T-helper 1 cell treated with Interleukin-12 subunit alpha and Interleukin-12 subunit beta and Interleukin-4 antibody, amounts not matched to agents 30 ng/mL and 1 ng/mL, for 36 hours (primary cell): ENCODE measurements at regions not wholly inside any gene's neighbourhood (a gene's known extent, or its start where the extent isn't known, plus 50 kb on each side); places are given as distances from the start of the nearest gene placed in this dataset.
"Not testable (repeated sequence)": the region's sequence is repeated elsewhere in the genome, so short reads cannot be mapped to it uniquely, and the experiment has no call there.

Experiments
- intact Hi-C: fragments of 100-400 bp; cut with micrococcal nuclease; formaldehyde crosslinking; loops from one replicate; pipeline ENCODE4 v1.15.1; 2024

DNA sequence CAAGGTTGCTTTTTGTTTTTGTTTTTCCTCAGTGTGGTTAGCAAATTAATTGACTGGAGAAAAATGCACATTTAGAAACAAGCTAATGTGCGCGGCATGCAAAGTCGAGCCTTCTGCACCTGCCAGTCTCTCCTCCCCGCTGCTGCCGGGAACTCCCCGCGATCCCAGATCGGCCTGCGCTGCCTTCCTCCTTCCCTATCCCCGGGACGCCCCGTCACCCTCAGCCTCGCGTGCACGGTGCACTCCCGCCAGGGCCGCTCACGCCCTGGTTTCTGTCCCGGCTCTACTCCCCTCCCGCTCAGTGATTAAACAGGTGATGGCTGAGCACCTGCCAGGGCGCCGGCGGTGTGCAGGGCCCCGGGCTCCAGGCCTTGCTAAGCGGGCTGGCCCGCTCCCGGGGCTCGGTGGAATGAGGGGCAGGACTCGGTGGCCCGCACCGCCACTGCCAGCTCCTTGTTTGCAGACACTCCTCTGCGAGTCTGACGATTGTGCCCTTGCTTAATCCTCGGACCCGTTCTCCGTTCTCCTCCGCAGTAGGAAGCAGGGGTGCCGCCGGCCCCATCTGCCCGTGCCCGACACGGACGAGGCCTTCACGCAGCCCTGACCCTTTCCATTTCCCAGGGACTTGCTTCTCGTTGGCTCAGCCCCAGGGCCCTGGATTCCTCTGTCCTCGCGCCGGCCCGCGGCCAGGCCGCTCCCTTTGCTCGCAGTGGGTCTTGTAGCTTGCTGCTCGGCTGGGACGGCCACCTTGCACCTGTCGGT is 143.4 kb downstream of the TRIML1 start:
- intact Hi-C loops = no loop called here

DNA sequence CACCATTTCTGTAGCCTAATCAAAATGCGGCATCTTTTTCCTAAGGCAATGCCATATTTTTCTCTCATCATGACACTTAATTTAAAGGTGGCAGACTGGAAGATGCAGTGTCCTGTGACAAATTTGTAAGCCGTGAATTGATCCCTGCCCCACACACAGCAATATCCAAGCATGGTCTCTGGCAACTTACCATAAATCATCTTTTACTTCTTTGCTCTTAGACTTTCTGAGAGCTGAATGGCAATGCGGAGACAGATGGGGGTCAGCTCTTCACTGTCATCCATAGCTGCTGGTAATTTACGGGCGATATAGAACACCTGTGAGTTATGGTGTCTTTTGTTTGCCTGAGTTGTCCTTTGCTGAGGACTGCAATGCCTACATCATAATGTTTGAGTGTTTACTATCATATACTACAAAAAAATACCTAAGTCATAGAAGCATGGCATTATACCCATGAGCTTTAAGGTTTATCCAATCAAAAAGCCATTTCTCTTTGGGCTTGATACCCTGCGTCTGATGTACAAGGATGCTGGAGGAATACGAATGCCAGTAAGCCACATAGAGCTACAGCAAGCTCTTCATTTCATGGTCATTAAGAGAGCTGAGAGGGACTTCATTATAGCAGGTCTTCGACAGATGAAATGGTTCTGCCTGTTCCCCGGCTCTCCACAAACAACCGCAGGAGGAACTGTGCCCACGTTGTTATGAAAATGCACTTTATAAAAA is 148.1 kb downstream of the TRIML1 start:
- intact Hi-C loops = no loop called here

DNA sequence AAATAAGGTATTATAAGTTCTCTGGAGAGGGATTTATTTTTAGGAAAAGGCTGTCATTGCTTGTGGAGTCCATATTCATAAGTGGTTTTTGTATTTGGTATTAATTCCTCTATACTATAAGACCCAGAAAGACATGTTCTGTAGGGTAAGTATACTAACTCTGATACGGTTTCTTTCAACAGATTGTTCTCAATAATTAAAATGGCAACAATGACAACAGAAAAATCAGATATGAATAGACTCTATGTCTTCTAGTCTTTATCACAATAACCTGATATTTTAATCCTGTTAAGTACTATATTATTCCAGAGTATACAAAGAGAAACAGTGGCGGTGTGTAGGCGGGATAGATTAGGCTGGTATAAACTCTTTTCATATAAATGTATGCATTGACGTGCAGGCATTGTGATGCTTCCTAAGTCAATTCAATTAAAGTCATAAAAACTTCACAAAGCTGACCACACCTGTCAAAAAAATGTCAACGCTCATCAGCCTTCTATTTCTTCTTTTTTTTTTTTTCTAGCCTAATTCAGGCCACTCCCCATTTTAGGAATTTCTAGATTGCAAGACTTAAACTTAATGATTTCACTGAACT is 150.4 kb downstream of the TRIML1 start:
- intact Hi-C loops = no loop called here

DNA sequence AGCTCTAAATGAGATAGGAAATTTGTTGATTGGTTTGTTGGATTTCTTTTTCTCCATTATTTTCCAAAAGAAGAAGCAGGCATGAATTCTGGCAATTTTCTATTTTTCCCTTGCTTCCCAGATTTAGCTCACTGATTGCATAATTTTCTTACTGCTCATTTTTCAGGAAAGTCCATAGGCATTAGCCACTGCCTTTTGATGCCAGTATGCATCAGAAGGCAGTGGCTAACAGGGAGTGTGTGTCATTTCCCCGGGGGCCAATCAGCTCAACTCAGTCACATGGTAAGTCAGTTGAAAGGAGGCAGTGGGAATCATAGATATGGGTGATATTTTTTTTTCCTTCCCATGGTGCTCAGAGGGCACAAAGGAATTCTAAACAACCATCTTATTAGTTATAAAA is 156.7 kb downstream of the TRIML1 start:
- intact Hi-C loops = no loop called here

DNA sequence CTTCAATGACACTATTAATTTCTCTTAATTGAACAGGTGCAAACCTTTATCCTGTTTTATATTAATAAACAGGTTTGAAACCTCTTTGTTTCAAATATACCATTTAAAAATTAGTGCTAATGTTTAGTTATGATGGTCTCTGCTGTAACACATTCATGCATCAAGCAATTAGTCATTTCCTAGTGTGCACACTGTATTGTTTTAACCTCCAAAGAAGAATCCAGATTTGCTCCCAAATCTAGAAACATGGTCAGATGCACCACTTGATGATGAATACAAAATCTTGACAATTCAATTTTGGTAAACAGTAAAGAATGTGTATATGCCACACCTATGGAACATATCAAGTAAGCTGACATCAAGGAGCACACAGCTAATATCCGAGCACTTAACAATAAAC is 157.1 kb downstream of the TRIML1 start:
- intact Hi-C loops = no loop called here

DNA sequence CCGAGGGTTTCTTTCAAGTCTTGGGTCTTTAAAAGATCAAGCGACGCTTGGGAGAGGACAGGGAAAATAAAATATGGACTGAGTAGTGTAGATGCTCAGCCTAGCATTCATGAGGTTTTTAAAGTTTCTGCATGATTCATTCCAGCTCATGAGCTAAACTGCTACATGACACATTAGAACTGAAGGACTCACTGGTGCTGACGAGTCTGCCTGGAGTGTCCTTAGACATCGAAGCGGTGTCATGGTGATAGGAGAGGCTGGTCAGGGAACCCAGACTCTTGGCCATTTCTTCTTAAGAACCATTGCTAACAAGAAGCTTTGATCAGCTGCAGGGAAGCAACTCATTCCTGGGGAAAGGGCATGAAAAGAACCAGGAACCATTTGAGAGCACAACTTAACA is 158.6 kb downstream of the TRIML1 start:
- intact Hi-C loops = no loop called here

DNA sequence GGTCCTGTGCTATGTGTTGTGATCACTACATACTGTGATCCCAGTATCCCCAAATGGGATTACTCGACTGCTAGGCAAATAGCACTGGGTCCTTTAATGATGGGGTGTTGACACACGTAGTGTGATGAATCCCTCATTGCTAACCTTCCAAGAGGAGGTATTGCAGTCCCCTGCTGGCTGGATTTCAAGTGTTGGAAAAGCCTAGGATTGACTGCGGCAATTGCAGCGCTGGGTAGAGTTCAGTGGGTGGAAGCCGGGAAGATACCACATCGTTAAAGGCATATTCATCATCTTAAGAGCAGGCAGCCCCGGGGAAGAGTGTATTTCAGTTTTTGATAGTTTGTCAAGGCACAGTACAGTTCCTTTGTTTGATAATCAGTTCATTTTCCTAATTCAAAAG is 159.9 kb downstream of the TRIML1 start:
- intact Hi-C loops = no loop called here

DNA sequence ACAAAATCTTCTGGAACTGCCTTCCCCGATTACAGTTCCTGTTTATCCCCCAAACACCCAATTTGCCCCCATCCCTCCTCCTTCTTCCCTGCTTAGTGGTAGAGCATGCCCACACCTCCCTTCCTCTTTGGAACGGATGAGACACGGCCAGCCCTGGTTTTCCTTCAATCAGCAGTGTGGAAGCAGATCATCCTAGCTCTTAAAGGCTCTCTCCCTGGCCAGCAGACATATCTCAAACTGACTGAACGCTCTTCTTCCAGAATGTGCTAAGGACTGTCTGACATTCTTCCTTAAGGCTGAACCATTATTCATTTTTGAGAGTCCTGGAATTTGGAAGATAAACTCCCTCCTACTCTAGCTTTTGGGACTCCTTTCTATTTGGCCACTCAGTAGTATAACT is 161.1 kb downstream of the TRIML1 start:
- intact Hi-C loops = no loop called here

DNA sequence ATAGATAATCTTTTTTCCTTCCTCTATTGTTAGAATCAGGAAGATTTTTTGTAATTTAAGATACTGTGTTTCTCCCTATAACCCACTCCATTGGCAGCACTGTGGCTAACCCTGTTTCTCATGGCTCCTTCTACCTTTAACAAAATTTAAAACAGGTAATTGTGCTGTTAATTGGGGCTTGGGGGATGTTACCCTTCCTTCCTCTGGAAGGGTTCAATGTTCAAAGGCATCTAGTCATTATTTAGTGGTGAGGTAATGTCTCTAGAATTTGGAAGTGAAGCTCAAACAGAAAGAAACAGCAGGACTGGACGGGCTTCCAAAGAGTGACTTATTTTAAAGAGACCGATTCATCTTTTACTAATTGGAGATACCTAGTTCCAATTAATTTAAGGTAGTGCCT is 166.4 kb downstream of the TRIML1 start:
- intact Hi-C loops = no loop called here

DNA sequence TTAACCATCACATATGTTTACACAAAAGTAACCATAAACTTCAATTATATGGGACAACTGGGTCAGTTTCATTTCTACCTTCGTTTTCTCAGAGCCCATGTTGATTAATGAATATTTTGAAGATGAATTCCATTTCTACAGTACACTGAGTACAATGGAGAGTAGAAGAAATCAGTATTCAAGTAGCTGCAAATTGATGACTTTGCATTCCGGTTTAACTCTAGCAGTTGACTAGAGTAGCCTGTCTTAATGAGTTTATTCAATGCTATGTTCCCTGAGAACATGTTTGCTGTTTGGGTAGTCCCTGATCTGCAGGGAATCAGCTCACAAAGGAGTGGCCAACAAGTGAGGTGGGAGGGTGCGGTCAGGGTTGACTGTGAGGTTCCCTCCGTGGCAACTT is 168.3 kb downstream of the TRIML1 start:
- intact Hi-C loops = no loop called here

DNA sequence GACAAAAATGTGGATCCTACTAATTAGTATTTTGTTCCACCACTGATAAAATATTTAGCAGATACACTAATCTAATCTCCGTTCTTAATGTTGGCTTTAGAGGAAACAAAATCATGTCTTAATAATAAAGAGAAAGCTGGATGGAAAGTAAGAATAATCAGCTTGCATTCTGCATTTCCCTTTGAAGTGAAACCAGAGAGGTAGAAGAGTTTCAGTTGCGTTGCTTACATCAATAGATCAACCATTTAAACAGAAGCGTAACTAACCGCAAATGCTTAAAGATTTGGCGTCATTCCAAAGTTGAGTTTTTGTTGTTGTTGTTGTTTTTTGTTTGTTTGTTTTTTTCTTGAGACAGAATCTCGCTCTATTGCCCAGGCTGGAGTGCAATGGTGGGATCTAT is 168.9 kb downstream of the TRIML1 start:
- intact Hi-C loops = no loop called here

DNA sequence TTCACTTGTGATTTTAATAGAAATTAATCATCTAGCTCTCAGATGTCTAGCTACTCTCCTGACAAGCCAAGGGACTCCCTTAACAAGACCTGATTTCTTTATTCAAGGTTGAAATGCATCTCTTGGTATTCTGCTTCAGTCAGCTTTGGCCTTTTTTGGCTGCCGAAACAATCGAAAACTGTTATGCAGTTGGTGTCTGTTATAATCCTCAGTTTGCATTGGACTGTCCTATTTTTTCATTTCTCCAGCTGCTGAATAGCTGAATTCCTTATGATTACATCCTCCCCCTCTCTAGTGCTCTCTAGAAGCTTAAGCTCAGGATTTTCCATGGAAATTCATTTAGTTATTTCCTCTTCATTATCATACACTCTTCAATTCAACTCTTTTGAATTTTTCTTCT is 177.2 kb downstream of the TRIML1 start:
- intact Hi-C loops = no loop called here

DNA sequence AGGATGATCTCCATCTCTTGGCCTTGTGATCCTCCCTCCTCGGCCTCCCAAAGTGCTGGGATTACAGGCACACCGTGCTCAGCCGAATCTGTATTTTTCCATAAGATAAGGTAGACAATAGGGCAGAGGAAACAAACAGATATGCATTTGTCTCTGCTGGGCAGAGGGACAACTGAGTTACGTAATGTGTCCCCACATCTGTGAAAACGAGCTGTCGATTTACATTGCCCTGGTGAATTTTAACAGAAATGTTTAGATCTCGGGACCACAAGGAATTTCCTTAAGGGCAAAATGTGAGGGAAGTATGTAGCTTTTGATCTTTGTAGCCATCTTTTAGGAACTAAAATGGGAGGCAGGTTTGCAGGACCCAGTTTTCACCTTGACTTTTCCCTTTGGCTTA is 189.7 kb downstream of the TRIML1 start:
- intact Hi-C loops = no loop called here

DNA sequence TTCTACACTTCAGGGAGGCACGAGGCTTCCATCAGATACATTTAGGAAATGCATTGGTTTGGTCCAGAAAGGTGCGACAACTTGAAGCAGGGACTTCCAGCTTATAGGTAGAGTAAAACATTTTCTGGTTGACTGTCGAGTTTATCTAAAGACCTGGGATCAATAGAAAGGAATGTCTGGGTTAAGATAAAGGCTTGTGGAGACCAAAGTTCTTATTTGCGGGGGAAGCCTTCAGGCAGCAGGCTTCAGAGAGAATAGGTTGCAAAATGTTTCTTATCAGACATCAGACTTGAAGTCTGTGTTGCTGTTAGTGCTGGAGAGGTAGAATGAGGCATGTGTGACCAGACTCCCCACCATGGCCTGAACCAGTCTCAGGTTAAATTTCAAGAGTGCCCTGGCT is 190.3 kb downstream of the TRIML1 start:
- intact Hi-C loops = no loop called here

DNA sequence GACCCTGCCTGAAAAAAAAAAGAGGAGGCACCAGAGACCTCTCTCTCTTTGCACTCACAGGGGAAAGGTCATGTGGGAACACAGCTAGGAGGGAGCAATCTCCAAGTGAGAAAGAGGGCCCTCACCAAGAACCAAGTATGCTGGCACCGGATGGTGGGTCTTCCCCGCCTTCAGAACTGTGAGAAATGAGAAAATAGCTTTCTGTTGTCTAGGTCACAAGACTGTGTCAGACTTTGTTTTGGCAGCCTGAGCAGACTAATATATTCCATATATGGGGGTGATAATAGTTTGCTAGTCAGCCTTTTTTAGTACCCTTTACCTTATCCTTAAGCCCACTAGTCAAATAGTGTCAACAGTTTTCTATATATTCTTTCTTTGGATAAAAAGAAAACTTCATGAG is 193.0 kb downstream of the TRIML1 start:
- intact Hi-C loops = no loop called here

DNA sequence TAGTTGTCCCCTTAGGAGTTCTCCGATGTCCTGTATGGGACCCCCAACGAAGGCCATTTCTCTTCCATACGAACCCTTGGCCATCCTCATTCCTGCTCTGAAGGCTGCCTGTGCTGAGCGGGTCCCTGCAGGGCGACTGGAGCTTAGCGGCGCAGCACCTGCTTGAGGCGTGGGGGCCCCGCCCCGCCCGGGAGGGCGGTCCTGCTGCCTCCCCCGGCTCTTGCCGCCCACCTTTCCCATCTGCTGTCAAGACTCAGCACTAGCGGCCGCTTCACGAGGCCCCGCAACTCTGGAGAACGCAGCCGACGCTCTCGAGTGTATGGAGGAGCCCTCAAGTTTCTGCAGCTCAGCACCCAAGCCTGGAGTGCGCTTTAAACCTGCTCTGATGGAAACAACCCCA is 197.7 kb downstream of the TRIML1 start:
- intact Hi-C loops = no loop called here

DNA sequence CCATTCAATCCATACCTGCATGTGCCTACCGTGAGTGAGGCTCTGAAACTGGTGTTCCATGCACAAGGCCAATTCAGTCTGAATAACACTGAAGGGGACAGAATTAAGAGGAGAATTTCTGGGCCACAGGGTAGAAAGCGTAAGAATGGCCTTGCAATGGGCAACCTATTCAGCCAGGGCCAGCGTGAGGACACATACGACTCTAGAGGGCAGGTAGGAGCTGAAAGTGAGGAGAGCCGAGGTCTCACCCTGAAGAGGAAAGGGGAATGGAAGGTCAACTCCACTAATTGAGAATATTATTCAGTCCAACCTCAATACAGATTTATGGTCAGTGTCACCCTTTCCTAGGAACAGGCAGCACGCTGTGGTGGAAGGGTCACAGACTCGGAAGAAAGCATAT is 202.2 kb downstream of the TRIML1 start:
- intact Hi-C loops = no loop called here

DNA sequence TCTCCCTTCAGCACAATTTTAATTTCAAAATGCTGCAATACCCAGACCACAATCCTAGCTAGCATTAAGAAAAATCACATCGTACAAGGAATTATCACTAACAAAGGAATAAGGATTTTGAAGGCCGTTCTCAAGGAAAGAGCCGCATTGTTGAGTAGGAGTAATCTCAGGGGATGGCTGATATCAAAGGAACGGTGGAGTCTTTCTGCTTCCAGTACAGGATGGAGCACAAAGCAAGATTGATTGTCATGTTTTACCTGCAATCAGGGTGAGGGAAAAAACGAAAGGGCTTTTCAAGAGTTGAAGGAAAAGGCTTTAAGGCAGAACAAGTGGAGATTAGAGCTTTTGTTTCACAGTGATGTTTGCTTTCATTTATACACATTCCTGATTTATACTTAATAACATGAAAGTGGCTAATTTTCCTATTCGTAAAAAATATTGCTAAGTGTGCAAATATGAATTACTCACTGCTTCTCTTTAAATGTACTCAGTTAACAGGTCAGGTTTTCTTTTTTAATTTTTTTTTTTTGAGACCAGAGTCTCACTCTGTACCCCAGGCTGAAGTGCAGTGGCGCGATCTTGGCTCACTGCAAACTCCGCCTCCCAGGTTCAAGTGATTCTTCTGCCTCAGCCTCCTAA is 207.0 kb downstream of the TRIML1 start:
- intact Hi-C loops = no loop called here

DNA sequence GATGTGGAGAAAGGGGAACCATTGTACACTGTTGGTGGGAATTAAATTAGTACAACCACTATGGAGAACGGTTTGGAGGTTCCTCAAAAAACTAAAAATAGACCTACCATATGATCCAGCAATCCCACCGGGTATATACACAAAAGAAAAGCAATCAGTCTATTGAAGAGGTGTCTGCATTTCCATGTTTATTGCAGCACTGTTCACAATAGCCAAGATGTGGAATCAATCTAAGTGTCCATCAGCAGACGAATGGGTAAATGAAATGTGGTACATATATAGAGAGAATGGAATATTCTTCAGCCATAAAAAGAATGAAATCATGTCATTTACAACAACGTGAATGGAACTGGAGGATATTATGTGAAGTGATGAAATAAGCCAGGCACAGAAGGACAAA is 208.1 kb downstream of the TRIML1 start:
- intact Hi-C loops = no loop called here

DNA sequence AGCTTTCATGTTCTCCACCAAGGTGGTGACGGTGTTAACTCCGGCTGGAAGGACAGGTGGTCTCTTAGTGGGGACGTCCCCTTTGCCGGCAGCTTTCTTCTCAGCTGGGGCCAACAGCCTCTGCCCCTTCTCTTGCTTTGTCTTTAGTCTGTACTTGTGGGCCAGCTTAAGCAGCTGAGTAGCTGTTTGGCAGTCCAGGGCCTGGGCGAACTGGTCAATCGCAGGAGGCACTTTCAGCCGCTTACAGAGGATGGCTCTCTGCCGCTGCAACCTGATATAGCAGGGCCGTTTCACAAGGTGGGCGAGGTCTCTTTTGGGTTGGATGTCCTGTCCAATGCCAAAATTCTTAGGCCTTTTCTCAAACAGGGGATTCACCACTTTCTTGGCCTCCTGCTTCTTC is 210.3 kb downstream of the TRIML1 start:
- intact Hi-C loops = not testable (repeated sequence)

DNA sequence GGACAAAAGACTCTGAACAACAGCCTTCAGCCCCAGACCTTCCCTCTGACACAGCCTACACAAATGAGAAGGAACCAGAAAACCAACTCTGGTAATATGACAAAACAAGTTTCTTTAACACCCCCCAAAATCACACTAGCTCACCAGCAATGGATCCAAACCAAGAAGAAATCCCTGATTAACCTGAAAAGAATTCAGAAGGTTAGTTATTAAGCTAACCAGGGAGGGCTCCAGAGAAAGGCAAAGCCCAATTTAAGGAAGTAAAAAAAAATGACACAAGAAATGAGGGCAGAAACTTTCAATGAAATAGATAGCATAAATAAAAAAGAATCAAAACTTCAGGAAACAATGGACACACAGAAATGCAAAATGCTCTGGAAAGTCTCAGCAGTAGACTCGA is 224.0 kb downstream of the TRIML1 start:
- intact Hi-C loops = no loop called here

DNA sequence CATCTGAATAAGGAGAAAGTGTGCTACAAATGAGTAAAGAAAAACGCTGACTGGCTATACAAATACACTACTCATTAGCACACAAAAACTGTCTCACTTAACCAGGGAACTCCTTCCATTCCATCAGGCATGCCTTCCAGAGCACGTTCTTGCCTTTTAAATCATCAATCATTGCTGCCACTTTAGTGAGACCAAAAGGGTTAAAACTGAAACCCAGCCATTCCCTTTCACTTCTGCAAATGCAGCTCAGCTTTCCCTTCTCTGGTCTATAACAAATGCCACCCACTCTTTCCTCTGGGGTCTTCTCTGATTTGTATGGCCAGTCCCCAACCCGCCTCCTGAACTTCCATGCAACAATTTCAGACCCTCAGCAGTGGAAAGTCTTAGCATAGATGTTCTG is 231.5 kb downstream of the TRIML1 start:
- intact Hi-C loops = loop anchor here (1.0 kb wide), 1 partner anchor 31 kb away; no protein-coding TSS in a partner anchor
